H54 (cell line): ENCODE measurements at regions not wholly inside any gene's neighbourhood (a gene's known extent, or its start where the extent isn't known, plus 50 kb on each side); places are given as distances from the start of the nearest gene placed in this dataset.

Experiments used
- DNase-seq: peaks from one replicate; pipeline ENCODE4 v3.0.0; 2011; ENCODE audit warnings: low spot score, mixed read lengths; ENCODE audit not compliant: insufficient read length
- FAIRE-seq: peaks from 3 replicates; lab custom pipeline; 2011; peaks lifted over from hg19 to GRCh38; lab: Jason Lieb, UNC
- POLR2A ChIP-seq: IDR thresholded peaks from 2 replicates; pipeline ENCODE4 v1.6.1; 2011; ENCODE audit warnings: low read depth, mild to moderate bottlenecking, low read length

DNA sequence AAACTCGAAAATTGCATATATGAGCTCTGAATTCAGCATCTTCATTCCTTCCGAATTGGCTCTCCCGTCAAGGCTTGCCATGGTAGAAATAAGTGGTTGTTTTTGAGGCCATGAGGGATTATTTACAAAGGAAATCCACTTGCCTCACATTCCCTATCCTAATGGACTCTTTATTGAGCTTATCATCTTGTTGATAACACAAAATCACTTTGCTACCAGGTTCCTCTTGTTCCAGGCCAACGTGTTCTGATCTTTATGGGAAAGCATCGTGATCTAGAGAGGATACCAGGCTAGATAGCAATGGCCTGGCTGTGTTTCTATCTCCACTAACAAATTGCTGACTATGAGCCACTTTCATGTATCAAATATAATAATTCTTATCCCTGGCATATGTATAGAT is 811.7 kb downstream of the TLR4 start:
- TF ChIP-seq POLR2A: no peak
- FAIRE-seq (no peak), DNase-seq (no peak)

DNA sequence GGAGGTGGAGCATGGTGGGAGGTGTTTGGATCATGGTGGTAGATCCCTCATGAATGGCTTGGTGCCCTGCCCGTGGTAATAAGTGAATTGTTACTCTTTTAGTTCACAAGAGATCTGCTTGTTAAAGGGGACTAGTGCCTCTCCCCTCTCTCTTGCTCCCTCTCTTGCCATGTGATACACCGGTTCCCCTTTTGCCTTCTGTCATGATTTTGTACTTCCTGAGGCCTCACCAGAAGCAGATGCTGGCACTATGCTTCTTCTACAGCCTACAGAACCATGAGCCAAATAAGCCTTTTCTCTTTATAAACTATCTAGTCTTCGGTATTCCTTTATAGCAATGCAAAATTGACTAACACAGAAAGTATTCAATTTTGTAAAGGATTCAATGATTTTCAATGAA is 817.1 kb downstream of the TLR4 start:
- no peak for TF ChIP-seq POLR2A
- FAIRE-seq (peak; percentile 66), DNase-seq (no peak)

DNA sequence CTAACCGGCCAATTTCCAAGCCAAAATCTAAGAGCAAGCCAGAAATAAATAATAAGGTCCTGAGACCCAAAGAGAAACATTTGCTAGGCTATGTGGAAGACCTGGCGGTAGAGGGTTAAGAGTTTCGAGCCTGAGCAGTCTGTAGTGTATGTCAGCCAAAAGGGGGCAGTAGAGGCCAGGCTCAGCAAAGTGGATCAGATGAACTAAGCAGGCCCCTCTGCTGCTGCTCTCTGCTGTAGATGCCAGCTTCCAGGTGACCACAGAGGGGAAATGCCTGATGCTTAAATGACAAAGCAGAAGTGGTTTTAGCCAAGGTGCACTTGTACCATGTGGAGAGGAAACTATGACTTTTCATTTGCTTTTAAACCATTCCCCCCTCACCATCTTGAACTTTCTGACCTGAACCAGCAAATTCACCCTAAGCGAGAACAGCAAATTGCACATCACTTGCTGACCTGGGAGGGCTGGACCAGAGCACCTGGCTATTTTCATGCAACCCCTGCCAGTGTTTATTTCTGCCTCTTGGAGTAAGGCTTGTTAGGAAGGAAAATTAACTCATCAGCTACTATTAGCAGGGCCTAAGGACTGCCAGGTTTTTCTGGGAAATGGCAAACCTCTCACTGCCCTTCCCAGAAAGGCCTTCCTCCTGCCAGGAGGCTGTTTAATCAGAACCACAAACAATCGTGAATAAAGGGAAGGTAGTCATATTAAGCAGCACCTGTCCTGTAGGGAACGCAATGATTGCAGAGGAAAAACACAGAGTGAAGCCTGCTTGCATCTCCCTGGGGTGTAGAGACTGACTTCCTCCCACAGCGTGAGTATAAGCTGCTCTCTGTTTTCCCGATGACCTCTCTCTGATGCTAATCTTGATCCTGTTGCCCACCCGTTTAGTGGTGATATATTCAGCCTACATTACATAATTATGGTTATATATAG is 818.2 kb downstream of the TLR4 start:
- FAIRE-seq: peak; percentile 99

DNA sequence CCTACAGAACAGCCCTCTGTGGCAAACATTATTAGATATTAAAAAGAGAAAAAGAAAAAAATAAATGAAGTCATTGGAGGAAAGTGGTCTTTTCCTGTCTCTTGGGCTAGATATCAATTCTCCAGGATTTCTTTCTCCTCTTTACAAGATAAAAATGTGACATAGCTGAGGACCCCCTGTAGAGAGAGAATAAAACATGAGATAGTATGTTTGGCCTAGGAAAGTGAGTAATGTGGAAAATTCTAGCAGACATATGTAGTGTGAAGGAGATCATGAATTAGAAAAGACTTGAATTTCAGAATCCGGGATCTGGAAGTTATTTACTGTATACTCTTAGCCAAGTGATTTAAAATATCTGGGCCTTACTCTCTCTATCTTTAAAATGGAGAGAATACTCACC is 823.1 kb downstream of the TLR4 start:
- DNase-seq: no peak
- FAIRE-seq: no peak
- no peak for TF ChIP-seq POLR2A

More for the DNA sequence above, 818.2 kb downstream of the TLR4 start:
- DNase-seq: peak; percentile 71
- TF ChIP-seq POLR2A: no peak

DNA sequence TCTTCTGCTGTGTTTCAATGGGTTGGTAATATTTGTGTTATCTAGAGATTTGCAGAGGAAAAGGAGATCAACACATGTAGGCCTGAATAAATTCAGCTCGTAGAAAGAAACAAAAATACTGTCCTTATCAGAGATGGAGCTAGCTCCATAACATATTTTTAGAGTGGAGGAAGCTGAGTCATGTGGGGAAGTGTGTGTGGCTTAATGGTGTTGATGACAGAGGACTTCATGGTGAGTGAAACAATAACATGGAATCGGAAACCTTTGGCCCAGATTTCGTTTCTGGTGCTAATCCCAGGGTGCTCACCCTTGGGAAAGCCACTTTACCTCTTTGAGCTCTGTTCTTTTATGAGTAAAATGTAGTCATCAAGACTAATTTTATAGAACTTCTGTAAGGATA is 825.0 kb downstream of the TLR4 start:
- TF ChIP-seq POLR2A: no peak
- peak; percentile 15 for DNase-seq
- FAIRE-seq: peak; percentile 100

DNA sequence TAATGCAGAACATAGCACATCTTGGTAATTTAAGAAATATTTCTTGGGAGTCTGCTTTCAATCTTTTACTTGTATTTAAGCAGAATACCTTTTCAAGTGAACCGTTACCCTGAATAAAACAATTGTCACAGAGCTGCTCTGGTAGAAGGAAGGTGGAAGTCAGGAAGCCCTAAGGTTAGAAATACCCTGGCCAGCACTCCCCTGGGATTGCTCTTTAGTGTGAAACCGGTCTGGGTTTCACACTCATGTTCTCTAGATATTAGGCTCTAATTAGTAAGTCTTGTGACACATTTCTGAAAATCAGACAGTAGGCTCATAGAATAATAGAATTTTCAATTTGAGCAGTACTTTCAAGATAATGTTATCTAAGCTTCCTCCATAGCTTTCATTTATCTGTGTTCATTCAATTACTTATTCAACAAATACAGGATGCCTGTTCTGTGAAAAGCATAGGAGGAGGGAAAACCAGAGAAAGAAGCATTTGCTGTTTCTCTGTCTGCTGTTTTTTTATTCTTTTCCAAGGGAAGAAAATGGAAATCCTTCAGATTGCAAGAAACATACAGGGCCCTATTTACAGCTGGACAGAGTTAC is 825.5 kb downstream of the TLR4 start:
- FAIRE-seq (no peak), DNase-seq (no peak)
- no peak for TF ChIP-seq POLR2A

DNA sequence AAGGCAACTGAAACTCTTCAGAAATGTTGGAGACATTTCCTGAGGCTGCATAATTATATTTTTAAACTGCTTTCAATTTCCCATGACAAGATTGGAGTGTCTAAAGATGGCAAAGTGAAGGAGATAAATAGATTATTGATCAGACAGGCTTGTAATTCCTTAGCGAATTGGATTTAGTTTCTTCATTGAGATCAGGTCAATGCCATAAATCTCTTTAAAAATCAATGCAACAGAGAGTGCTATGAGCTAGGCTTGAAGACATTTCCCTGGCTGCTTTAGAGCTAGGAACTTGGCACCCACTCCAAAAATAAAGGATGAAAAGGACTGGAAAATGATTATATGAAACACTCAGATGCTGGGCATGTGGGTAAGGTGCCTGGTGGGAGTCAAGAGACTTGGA is 828.4 kb downstream of the TLR4 start:
- no peak for DNase-seq
- TF ChIP-seq POLR2A: no peak
- no peak for FAIRE-seq

DNA sequence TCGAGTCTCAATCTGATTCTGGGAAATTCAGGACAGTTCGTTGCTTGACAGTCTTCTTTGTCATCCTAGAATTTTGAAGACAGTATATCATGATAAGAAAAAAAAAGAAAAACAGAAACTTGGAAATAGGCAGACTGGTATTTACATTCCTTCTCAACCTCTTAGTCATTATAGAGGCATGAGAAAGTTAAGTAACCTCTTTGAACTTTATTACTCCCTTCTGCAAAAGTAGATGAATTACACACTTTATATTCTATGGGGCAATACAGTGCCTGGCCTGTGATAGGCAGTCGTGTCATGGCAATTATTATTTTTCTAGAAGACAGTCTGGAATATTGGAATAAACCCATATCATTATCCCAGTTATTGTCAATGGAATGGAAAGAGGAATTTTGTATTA is 828.9 kb downstream of the TLR4 start:
- TF ChIP-seq POLR2A: no peak
- FAIRE-seq (peak; percentile 93), DNase-seq (no peak)

DNA sequence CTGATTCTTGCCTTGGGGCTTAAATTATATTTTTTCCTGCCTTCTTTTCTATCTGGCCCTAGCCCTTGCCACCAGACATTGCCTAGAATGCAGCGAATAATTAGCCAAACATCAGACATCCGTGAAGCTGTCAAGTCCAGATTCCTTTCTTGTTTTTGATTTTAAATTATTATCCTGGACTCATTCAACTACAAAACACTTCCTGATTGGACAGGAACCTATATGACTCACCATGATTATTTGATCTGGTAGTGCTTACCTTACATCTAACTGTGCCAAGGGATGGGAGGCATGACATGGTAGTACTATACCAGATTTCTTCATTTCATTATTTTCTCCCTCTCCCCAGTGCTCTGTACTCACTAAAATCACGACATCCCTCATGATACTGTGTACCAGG is 829.6 kb downstream of the TLR4 start:
- no peak for TF ChIP-seq POLR2A
- peak; percentile 84 for FAIRE-seq
- no peak for DNase-seq

DNA sequence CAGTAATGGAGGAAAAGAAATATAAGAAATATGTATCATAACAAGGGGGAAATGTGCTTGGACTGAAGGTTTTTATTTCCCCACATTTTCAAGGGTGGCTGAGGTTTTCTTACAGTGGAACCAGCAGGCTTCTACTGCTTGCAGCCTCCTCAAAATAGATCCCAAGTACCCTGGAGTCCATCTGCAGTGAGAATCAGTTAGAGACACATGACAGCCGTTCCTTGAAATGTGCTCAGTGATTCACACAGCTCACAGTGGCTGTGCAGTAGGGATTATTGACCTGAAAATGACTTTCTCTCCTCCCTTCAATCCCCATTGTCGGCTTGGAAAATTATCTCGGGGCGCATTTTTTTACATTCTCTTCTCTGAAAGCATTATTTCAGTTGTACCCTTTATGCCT is 832.0 kb downstream of the TLR4 start:
- FAIRE-seq (peak; percentile 65), DNase-seq (no peak)
- no peak for TF ChIP-seq POLR2A

DNA sequence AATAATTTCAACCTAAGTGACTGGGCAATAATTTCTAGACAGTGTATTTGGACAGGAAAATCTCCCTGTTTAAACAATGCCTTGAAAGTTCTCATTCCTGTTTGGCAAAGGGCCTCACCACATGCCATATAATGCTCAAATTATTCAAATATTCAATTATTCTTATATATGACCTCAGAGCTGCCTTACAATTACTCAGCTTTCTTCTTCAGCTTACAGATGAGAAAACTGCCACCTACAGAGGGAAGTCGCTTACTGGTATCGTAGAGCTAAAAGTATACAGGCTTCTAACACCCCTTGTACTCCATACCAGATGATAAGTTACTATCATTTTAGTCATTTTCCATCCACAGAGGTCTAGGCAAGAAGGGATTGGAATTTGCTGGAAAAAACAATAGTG is 830.3 kb downstream of the BRINP1 start:
- DNase-seq (no peak), FAIRE-seq (no peak)
- no peak for TF ChIP-seq POLR2A

DNA sequence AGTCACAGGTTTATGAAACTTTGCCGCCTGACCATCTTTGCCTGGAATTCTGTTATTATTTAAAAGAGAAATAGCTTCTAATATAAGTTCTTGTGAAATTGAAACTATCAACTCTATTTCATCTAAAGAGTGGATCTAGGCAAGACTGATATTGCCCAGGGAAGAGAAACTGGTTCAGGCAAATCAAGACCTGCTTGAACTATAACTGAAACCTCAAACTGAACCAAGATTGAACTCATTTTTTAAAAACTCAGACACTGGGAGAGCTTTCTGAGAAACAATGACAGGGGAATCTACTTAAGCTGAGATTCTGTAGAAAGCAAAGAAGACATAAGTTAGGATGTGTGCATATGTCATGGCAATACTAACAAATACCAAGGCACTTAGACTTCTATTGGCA is 815.8 kb downstream of the BRINP1 start:
- no peak for FAIRE-seq
- no peak for TF ChIP-seq POLR2A
- DNase-seq: no peak

DNA sequence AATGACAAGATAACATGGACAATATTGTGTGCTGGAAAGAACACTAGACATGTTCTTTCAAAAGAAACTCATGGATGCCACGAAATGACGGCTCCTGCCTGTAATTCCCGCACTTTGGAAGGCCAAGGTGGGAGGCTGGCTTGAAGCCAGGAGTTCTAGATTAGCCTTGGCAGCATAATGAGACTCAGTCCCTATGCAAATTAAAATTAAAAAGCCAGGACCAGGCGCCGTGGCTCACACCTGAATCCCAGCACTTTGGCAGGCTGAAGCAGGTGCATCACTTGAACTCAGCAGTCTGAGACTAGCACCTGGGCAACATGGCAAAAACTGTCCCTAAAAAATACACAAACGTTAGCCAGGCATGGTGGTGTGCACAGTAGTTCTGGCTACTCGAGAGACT is 814.2 kb downstream of the BRINP1 start:
- TF ChIP-seq POLR2A: no peak
- no peak for DNase-seq
- FAIRE-seq: no peak

DNA sequence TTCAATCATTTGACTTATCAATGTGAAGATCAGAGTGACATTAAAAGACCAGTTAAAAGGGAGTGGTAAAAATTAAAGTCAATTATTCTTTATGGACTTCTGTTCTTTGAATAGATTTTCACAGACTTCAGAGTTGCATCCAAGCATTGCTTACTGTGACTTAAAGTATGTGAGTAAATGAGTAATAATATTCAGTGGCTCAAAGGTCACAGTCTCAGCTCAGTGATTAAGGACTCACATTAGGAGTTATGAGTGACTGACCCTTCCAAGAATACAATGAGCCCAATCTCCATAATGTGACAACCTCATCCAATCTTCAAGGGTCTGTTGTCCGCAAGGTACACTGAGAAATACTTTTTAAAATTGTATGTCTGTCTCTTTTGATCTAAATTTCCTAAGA is 811.2 kb downstream of the BRINP1 start:
- no peak for TF ChIP-seq POLR2A
- DNase-seq (peak; percentile 7), FAIRE-seq (peak; percentile 92)

DNA sequence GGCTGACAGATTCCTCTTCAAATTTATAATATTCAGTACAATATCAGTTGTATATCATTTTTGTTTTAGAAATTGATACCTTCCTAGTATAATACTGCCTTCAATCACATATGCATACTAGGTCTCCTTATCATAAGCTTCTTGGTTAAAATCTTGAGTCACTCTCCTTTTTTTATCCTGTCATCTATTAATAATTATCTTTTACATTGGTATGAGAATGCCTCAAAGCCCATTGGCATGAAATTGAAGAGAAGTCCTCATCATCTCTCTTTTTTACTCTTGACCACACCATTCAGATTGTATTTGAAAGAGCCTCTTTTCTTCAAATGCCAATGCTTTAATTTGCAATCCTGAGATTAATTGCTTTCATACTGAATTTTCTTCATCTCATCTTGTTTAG is 810.3 kb downstream of the BRINP1 start:
- no peak for FAIRE-seq
- DNase-seq: no peak

More for the DNA sequence above, 810.3 kb downstream of the BRINP1 start:
- TF ChIP-seq POLR2A: no peak
